Ecto neural progenitor cell (in vitro differentiated cells): ENCODE measurements at regions not wholly inside any gene's neighbourhood (a gene's known extent, or its start where the extent isn't known, plus 50 kb on each side); places are given as distances from the start of the nearest gene placed in this dataset.
A peak's percentile ranks its signal among the peaks of the same experiment; 100 is the strongest.
"Not testable (repeated sequence)": the region's sequence is repeated elsewhere in the genome, so short reads cannot be mapped to it uniquely, and the experiment has no call there.

ENCODE experiments used
- DNase-seq: peaks from one replicate; pipeline ENCODE4 v3.0.0-alpha.2; 2018; ENCODE audit warnings: low spot score

DNA sequence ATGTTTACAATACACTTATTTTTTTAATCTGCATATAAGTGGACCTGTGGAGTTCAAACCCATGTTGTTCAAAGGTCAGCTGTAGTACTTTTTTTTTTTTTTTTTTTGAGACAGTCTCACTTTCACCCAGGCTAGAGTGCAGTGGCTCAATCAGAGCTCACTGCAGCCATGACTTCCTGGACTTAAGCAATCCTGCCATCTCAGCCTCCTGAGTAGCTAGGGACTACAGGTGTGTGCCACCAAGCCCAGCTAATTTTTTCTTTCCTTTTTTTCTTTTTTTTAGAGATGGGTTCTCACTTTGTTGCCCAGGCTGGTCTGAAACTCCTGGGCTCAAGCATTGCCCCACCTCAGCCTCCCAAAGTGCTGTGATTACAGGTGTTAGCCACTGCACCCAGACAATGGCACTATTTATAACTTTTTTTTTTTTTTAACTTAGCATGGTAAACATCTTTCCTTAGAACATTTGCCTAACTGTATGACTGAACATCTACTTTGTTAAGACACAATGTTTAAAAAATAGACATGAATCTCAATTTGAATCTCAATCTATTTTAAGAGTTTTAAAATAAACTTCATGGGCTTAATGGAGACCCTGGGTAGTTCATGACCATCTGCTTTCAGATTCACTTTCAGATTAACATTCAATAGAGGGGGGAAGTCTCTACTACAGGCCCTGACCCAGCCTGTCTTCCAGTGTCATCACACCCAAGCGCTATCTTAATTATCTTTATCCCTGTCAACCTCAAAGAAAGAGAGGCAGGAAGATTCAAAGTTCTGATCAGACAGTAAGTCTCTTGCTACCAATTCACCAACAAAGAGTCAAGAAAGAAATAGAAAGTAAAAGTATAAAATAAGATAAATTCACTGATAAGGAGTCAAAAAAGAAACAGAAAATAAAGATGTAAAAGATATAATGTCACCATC is 97.7 kb upstream of the DOCK9 start:
- DNase-seq: no peak

DNA sequence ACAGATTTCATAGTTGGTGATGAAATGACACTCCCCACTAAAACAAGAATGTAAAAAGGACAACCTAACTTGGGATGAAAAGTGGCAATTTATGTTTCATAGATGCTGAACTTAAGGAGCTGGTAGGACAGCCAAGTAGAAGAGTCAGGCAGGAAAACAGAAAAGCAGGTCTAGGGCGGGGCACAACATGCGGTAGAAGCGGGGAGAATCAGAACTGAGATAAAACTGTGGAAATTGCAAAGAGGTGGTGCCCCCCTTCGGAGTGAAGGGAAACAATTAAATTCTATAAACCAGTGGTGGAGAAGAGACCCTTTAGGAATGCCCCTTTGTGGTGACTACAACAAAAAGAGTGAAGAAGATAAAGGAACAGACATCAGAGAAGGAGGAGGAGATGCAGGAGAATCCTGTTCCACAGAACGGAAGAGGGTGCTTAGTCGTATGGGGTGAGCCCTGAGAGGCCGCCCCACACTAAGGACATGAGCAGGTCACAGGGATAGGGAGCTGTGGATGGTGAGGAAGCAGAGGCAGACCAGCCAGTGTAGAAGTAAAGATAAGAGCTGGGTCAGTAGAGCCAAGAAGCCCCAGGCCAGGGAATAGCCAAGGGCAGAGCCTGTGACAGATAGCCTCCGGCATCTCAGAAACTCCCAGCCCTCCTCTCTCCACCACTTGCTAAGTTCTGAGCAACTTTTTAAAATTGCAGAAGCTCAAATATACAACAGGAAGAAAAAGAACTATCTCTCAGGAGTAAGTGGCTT is 100.3 kb upstream of the DOCK9 start:
- DNase-seq: no peak

DNA sequence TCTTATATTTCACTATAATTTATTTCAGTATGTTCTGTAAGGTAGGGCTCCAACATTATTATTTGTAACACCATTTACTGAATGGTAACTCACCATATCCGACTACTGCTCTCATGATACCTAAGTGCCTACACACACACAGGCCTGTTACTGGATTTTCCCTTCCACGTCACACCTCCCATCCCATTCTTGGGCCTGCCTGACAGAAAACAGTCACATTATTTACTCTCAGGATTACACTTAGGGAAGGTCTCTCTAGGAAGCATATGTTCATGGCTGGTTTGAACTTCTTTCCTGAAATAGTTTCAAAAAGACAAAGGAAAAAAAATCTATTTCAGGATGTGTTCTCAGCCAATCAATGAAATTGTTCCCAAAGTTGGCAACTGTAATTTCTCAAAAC is 102.3 kb upstream of the DOCK9 start:
- no peak for DNase-seq

DNA sequence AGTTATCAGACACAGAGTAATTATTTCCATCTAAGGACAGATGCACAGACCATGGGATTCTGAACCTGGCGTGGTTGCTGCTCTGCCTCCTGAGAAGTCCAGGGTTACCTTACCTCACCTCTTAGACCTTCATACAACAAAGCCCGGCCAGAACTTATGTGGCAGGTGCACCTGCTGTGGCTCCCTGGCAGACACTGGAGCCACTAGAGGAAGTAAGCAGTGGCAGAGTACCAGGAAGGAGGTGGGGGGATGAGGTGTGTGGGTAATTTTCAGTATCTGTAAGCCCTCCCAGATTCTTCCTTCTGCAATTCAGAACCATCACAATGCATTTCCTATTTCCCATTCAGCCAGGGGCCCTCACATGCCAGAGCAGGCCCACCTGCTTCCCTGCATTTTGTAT is 106.1 kb upstream of the DOCK9 start:
- no peak for DNase-seq

- DNase-seq: peak; percentile 60
Measured at GRCh38 chr13:99085139-99085807, 107.4 kb upstream of the DOCK9 start.

- DNase-seq: no peak
Measured at GRCh38 chr13:99085808-99086266, 108.0 kb upstream of the DOCK9 start.

DNA sequence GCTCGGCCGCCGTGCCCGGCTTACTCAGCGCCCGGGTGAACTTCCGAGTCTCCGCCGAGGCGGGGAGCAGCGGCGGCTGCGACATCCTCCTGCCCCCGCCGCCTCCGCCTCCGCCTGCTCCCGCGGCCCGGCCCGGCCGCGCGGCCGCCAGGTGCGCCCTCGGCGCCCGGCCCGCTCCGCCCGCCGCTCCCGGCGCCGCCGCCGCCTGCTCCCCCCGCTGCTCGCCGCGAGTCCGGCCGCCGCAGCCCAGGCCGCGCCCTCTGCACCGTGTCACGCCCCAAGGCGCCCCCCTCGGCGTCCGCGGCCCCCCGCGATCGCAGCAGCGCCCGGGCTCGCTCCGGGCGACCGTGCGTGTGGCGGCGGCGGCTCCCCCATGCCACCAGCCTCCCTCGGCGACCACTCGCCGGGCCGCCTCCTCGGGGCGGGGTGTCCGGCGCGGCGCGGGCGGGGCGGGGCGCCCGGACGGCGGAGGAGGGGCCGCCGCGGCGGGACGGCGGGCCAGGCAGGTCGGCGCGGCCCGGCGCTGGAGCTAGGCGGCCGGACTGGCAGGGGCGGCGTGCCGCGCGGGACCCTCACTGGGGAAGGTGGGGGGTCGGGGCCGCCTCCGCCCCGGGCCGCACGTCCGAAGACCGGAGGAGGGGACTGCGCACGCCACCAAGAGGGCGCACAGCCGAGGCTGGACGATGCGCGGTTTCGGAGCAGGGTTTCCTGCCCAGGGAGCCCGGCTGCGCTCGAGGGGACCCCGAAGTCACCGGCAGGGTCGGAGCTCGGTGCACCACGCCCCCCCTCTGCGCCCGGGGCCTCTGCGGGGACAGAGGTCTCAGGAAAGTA is 108.6 kb upstream of the DOCK9 start:
- DNase-seq: peak; percentile 80

- DNase-seq: peak; percentile 95
Measured at GRCh38 chr13:99087098-99087953, 109.5 kb upstream of the DOCK9 start.

DNA sequence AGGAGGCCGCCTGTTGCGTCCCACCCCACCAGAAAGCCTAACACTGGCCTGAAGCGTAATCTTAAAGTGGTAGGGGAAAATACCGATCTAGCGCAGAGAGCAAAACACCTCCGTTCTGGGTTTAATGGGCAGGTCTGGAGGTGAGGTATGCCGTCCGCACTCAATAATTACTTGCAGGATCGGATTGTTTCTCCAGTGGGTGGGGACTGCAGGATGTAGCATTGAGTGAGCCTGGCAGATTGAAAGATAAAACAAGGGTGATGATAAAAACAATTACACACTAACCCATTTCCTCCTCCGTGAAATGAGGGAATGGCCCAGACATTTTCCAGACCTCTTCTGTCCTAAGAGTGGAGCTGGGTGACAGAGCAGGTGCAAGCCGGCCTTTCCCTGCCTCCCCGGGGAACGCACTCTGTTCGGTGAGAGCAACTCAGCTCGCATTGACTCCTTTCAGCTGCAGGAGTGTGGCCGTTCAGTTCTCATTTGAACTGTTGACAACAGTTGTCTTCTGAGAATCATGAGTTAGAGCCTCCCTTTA is 110.2 kb upstream of the DOCK9 start:
- peak; percentile 54 for DNase-seq

GRCh38 chr13:99093997-99094396 is 106.7 kb upstream of the UBAC2 start:
- DNase-seq: no peak

DNA sequence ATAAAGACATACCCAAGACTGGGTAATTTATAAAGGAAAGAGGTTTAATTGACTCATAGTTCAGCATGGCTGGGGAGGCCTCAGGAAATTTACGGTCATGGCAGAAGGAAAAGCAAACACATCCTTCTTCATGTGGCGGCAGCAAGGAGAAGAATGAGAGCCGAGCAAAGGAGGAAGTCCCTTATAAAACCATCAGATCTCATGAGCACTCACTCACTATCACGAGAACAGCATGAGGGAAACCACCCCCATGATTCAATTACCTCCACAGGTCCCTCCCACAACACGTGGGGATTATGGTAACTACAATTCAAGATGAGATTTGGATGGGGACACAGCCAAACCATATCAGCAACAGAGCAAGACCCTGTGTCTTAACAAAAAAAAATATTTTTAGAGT is 98.8 kb upstream of the UBAC2 start:
- DNase-seq: not testable (repeated sequence)

DNA sequence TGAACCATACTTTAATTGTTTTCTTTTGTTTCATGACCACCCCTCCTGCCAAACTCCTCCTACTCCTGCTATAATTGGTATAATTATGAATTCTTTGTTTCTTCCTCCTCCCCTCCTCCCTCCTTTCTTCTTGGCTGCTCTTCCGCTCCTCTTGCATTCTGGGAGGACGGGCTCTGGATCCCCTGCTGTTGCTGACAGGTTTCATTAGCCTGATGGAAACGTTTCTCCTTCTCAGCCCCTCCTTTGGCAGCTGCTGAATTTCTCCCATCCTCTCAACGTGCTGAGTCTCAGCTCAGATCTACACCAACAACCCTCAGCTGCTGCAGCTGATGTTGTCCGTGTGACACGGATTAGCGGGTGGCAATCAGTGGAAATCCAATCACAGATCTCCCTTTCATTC is 97.1 kb upstream of the UBAC2 start:
- DNase-seq: no peak

GRCh38 chr13:99104396-99104795 is 96.3 kb upstream of the UBAC2 start:
- no peak for DNase-seq

DNA sequence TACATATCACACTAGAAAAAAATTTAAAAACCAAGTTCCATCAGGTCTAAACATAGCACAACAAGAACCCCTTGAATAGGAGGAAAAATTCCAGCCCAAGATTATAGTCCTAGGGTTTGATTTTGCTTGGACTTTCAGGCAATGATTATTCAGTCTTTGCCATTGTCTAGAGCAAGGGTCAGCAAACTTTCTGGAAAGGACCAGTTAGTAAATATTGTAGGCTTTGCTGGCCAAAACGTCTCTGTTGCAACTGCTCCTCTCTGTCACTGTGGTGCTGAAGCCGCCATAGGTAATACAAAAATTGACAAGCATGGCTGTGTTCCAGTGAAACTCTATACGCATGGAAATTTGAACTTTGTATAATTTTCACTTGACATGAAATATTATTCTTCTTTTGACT is 95.5 kb upstream of the UBAC2 start:
- no peak for DNase-seq

DNA sequence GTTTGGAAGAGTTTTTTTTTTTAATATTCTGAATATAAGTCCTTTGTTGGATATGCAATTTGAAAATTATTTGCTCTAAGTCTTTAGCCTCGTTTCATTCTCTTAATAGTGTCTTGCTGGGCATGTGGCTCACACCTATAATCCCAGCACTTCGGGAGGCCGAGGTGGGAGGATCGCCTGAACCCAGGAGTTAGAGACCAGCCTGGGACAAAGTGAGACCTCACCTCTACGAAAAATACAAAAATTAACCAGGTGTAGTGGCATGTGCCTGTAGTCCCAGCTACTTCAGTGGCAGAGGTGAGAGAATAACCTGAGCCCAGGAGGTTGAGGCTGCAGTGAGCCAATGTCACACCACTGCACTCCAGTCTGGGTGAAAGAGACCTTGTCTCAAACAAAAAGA is 87.3 kb upstream of the UBAC2 start:
- DNase-seq: no peak

GRCh38 chr13:99118179-99118578 is 82.5 kb upstream of the UBAC2 start:
- DNase-seq: no peak

DNA sequence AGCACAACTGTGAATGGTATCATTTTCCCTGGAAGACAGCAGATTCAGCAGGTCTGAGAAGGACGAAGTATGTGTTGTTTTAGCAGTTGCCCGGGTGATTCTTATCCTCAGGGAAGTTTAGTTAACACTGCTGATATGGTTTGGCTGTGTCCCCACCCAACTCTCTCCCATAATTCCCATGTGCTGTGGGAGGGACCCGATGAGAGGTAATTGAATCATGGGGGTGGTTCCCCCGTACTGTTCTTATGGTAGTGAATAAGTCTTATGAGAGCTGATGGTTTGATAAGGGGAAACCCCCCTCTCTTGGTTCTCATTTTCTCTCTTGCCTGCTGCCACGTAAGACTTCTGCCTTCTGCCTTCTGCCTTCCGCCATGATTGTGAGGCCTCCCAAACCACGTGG is 81.0 kb upstream of the UBAC2 start:
- no peak for DNase-seq

- no peak for DNase-seq
Measured at GRCh38 chr13:99120751-99121150, 79.9 kb upstream of the UBAC2 start.

DNA sequence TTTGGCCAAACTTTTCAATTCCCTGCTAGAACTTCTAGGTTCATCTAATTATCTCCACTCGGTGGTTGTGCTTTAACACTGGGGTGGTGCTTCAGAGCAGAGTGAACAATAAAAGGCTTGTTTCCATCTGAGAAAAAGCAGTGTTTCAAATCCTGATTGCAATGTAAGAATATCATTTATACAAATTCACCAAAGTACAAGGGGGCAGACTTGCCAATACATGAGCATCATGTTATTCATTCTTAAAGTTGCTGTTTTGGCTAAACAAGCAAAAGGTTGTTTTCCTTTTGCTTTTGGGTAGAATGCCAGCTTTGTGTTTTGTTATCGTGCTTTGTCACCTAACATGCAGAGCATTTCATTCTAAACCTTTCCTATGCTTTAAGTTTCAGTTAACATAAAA is 78.5 kb upstream of the UBAC2 start:
- no peak for DNase-seq
